Activated CD8-positive, alpha-beta T cell treated with anti-CD3 and anti-CD28 coated beads, Interleukin-2, amount 10 ng/mL, durations not matched to agents 7 days and 5 days (primary cell): ENCODE measurements at regions not wholly inside any gene's neighbourhood (a gene's known extent, or its start where the extent isn't known, plus 50 kb on each side); places are given as distances from the start of the nearest gene placed in this dataset.

Experiments
- ATAC-seq: fragments of 150-1000 bp; cut with Tn5 transposase; one replicate; pipeline ENCODE4 v1.10.0; 2021; ENCODE audit warnings: moderate library complexity
- CTCF ChIA-PET: fragments of 350-600 bp; sonication (Branson Sonifier 250); formaldehyde crosslinking; loops from one replicate; lab custom pipeline; 2021; ENCODE audit warnings: antibody characterized with exemption; lab: Charles Lee
- POLR2A ChIA-PET: fragments of 350-600 bp; sonication (Branson Sonifier 250); formaldehyde crosslinking; loops from one replicate; lab custom pipeline; 2021; ENCODE audit warnings: antibody characterized with exemption; lab: Charles Lee
- DNase-seq: peaks from one replicate; pipeline ENCODE4 v3.0.0-alpha.2; 2020
- H3K27ac Mint-ChIP-seq: one replicate; pipeline ENCODE4 v1.8.0; 2021; ENCODE audit warnings: mild to moderate bottlenecking, mixed read lengths
- H3K27me3 Mint-ChIP-seq: one replicate; pipeline ENCODE4 v1.8.0; 2021; ENCODE audit warnings: low read depth, mixed read lengths
- H3K36me3 Mint-ChIP-seq: one replicate; pipeline ENCODE4 v1.8.0; 2021; ENCODE audit warnings: low read depth, mixed read lengths
- H3K4me1 Mint-ChIP-seq: one replicate; pipeline ENCODE4 v1.8.0; 2021; ENCODE audit warnings: low read depth, mixed read lengths
- H3K4me3 Mint-ChIP-seq: one replicate; pipeline ENCODE4 v1.8.0; 2021; ENCODE audit warnings: mild to moderate bottlenecking, mixed read lengths
- H3K9me3 Mint-ChIP-seq: one replicate; pipeline ENCODE4 v1.8.0; 2022; ENCODE audit warnings: mixed read lengths; ENCODE audit not compliant: insufficient read depth

DNA sequence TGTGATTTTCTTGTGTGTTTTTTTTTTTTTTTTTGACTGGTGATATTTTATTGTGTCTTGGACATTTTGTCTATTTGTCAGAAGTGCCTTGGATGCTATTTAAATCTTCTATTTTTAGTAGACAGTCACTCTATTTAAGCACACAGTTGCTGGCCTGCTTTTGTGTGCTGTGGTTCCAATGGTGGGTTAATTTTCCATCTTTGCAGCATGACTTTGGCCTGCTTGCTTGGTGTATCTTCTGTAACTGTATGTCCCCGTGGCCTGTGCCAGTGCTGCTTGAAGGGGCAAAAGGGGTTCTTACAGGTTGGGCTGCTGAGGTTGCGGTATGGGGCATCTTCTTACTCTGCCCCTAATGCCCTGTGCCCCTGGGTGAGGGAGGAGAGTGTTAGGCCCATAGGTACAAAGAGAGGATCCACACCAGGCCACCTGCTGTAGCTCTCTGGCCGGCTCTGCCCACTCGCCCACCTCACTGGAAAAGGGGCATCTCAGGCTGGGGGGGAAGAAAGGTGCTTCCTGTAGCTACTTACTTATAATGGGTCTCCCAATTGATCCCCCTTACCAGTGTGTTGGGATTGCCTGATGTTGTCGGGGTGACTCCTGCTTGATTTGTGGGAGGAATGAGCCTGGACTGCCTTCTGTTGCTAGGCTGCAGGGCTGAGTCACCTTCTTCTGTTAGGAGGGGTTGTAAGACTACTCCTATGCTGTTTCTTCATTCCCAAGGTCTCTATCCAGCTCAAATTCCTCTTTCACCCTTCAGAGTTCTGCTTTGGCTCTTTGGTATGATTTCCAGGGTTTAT is 490.0 kb upstream of the HS6ST1 start:
- no peak for ATAC-seq
- H3K9me3 Mint-ChIP-seq, result peaks cover 4% of the 10 kb centered on the region
- ChIA-PET CTCF (no interaction called here), POLR2A (no interaction called here)
- no peak overlapping the region for H3K4me3 Mint-ChIP-seq
- no peaks in the 10 kb centered on the region for H3K4me1 Mint-ChIP-seq
- H3K36me3 Mint-ChIP-seq, result no peaks in the 10 kb centered on the region
- peaks cover 7% of the 10 kb centered on the region for H3K27me3 Mint-ChIP-seq
- DNase-seq, result no peak
- no peak overlapping the region for H3K27ac Mint-ChIP-seq

- H3K9me3 Mint-ChIP-seq, result peaks cover 4% of the 10 kb centered on the region
- ATAC-seq (no peak), DNase-seq (no peak)
- no peaks in the 10 kb centered on the region for H3K4me1 Mint-ChIP-seq
- no peaks in the 10 kb centered on the region for H3K36me3 Mint-ChIP-seq
- POLR2A ChIA-PET, result no interaction called here
- peaks cover 5% of the 10 kb centered on the region for H3K27me3 Mint-ChIP-seq
- no peak overlapping the region for H3K27ac Mint-ChIP-seq
- CTCF ChIA-PET, result no interaction called here
- H3K4me3 Mint-ChIP-seq, result no peak overlapping the region
These were observed 490.6 kb upstream of the HS6ST1 start for GRCh38 chr2:128809259-128809636.

GRCh38 chr2:128809880-128810279 is 491.2 kb upstream of the HS6ST1 start:
- peaks cover 4% of the 10 kb centered on the region for H3K9me3 Mint-ChIP-seq

DNA sequence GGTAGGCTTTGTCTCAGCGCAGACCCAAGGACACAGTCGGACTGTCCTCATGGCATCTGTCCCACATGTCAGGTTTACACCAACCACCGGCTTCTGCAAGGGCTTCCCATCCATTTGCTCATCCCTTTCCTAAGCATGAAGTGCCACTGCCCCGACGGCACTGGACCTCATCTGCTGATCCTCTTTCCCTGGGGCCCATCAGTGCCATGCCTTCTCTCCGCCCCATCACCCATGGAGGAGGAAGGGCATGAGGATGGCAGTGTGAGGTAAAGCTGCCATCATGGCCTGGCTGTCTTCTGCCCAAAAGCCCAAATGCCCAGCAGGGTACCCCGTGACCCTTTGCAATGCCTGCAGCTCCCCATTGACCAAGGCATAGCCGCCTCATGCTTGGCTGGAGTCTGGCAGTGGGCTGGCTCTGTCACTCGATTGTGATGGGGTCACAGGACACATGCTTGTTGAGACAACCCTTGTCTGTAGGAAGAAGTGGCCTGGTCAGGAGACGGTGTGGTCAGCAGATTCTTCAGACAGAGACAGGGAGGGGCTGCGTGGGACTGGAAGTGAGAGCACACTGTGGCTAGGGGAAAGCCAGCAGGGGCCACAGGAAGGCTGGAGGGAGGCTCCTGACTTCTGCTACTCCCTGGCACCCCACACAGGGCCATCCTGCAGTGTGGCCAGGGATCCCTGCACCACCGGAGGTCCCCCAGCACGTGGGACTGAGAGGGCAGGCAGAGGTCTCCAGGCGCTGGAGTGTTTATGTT is 493.7 kb upstream of the HS6ST1 start:
- CTCF ChIA-PET, result no interaction called here
- POLR2A ChIA-PET, result no interaction called here
- H3K36me3 Mint-ChIP-seq, result no peaks in the 10 kb centered on the region
- no peak overlapping the region for H3K27ac Mint-ChIP-seq
- H3K27me3 Mint-ChIP-seq, result no peaks in the 10 kb centered on the region
- no peak overlapping the region for H3K4me3 Mint-ChIP-seq
- DNase-seq, result no peak
- ATAC-seq, result no peak
- H3K4me1 Mint-ChIP-seq, result no peaks in the 10 kb centered on the region
- peaks cover 4% of the 10 kb centered on the region for H3K9me3 Mint-ChIP-seq

More at GRCh38 chr2:128809880-128810279, 491.2 kb upstream of the HS6ST1 start:
- no peak for ATAC-seq
- Mint-ChIP-seq H3K27me3 (peaks cover 4% of the 10 kb centered on the region), H3K36me3 (no peaks in the 10 kb centered on the region), H3K4me3 (no peak overlapping the region), H3K27ac (no peak overlapping the region), H3K4me1 (no peaks in the 10 kb centered on the region)
- ChIA-PET CTCF (no interaction called here), POLR2A (no interaction called here)
- DNase-seq, result no peak

DNA sequence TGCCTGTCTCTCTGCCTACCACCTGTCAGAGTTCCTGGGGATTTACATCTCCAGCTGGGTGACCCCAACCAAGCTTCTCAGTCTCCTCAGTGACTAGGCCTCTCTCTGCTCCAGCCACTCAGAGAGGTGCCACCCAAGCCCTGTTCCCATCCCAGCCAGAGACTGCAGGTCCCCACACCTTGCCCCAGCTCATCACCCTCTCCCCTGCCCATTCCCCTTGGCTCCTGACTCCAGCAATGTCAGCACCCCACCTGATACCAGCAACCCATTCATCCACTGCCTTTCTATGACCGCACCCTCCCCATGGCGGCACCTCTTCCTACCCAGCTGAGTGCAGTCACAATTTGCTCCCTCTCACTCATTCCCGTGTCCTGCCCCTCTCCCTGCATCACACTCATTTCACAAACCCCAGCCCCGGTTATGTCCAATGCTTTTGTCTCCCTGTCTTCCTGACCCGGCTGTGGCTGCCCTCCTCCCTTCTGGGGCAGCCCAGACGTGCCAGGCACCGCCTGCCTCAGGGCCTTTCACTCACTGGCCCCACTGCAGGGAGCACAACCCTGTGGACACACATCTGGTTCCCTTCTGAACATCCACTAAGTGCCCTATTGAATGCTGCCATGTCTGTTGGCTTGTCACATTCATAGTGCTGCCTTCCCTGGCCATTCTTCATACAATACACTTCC is 494.8 kb upstream of the HS6ST1 start:
- H3K36me3 Mint-ChIP-seq, result no peaks in the 10 kb centered on the region

DNA sequence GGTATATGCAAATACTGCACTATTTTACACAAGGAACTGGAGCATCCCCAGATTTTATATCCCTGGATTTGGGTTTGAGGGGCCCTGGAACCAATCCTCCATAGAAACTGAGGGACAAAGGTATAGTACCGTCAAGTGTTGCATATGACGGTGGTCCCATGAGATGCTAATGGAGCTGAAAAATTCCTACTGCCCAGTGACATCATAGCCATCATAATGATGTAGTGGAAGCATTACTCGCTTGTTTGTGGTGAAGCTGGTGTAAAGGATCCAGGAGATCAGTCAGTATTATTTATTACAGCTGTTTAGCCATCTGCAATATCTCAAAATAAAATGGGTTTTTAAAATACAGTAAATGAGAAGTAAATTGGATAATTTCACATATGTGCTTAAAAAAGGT is 496.6 kb upstream of the HS6ST1 start:
- POLR2A ChIA-PET, result no interaction called here
- Mint-ChIP-seq H3K27me3 (no peaks in the 10 kb centered on the region), H3K4me3 (no peak overlapping the region), H3K36me3 (no peaks in the 10 kb centered on the region), H3K9me3 (no peaks in the 10 kb centered on the region), H3K27ac (no peak overlapping the region), H3K4me1 (no peaks in the 10 kb centered on the region)
- CTCF ChIA-PET, result no interaction called here
- no peak for DNase-seq
- ATAC-seq, result no peak

More for the DNA sequence above, 494.8 kb upstream of the HS6ST1 start:
- ChIA-PET POLR2A (no interaction called here), CTCF (no interaction called here)
- Mint-ChIP-seq H3K4me3 (no peak overlapping the region), H3K4me1 (no peaks in the 10 kb centered on the region), H3K9me3 (peaks cover 4% of the 10 kb centered on the region), H3K27ac (no peak overlapping the region), H3K27me3 (no peaks in the 10 kb centered on the region)
- ATAC-seq, result no peak
- no peak for DNase-seq

DNA sequence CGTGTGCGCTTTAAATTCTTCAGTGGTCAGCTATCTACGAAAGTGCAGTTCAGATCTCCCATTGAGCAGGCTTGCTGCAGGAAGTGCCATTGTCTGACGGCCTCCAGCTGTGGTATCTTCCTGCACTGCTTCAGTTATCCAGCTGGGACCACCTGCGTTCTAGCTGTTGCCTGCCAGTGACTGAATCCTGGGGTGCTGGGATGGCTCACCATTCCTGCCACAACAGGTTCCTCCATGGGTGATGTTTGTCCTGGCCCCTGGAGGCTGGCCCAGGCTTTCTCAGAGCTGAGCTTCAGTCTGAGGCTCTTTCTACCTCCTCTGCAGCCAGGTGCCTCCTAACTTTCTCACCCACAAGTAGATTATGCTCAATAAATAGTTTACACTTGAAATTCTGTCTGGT is 498.5 kb upstream of the HS6ST1 start:
- CTCF ChIA-PET, result no interaction called here
- Mint-ChIP-seq H3K36me3 (no peaks in the 10 kb centered on the region), H3K4me1 (no peaks in the 10 kb centered on the region), H3K9me3 (no peaks in the 10 kb centered on the region), H3K4me3 (no peak overlapping the region), H3K27me3 (no peaks in the 10 kb centered on the region), H3K27ac (no peak overlapping the region)
- POLR2A ChIA-PET, result no interaction called here
- DNase-seq, result no peak
- ATAC-seq, result no peak

DNA sequence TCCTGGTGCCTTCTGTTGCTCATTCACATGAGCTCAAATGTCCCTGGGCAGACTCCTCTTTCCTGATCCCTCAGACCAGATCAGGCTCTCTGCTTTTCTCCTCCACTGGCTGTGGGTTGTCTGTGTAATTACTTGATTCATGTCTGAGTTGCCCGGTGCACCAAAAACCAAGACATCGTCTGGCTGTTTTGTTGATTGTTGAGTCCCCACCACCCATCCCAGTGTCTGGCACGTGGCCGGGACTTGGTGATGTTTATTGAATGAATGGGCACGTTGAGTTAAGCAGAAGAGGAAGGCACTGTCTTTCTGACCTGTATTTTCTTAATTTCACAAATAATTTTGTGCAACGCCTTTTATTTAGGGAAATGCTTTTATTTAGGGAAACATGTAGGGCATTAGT is 499.1 kb upstream of the HS6ST1 start:
- CTCF ChIA-PET, result no interaction called here
- H3K4me1 Mint-ChIP-seq, result no peaks in the 10 kb centered on the region
- no peak for DNase-seq
- H3K27ac Mint-ChIP-seq, result no peak overlapping the region
- no peaks in the 10 kb centered on the region for H3K27me3 Mint-ChIP-seq
- no peaks in the 10 kb centered on the region for H3K36me3 Mint-ChIP-seq
- H3K9me3 Mint-ChIP-seq, result no peaks in the 10 kb centered on the region
- ATAC-seq, result no peak
- no peak overlapping the region for H3K4me3 Mint-ChIP-seq
- POLR2A ChIA-PET, result no interaction called here

DNA sequence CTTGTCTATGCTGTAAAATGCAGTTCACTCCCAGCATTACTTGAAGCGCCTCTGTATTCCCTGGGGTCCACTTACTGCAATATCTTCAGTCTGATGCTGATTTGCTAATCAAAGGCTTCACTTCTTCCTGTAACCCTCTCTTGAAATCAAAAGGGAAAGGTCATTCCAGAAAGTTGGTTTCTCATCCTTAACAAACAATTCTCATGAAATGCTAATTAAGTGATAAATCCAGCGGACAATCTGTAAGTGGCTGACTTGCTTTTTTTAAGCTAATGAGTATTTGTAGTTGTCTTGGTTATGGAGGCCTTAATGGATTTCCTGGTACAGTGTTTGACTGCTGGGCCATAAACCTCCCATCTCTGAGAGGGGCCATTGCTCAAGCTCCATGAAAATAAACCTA is 499.6 kb upstream of the HS6ST1 start:
- DNase-seq, result no peak
- ATAC-seq, result no peak
- Mint-ChIP-seq H3K36me3 (no peaks in the 10 kb centered on the region), H3K9me3 (no peaks in the 10 kb centered on the region), H3K27ac (no peak overlapping the region), H3K27me3 (no peaks in the 10 kb centered on the region), H3K4me1 (no peaks in the 10 kb centered on the region), H3K4me3 (no peak overlapping the region)
- POLR2A ChIA-PET, result no interaction called here
- CTCF ChIA-PET, result no interaction called here

DNA sequence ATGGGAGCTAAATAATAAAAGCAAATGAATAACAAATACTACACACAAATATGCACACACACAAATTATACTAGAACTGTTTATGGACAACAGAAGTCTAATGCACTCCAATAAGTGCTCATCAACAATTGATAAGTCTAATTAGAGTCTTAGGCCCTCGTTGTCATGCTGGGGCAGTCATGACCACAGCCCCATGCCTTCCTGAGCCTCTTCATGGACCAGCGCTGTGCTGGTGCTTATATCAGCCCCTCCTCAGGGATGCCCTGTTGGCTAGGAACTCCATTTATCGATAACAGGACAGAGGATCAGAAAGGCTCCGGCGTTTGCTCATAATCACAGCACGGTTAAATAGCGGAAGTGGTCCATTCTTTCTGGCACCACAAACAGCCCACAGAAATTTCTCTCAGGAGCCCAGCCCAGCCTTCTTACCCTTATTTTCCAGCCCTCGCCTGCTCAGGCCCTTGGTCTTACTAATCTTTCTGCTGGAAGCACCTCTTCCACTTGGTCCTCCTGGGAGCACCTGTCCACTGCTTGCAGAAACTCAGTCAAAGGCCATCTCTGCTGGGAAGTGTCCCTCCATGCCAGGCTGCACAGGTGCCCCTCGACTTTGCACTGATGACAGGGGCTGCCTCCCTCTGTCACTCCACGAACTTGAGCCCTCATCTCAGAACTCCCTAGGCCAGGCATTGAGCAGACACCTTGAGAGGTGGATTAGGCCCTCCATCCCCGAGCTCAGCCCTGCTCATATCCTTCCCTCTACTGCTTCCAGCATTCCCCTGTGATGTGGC is 500.2 kb upstream of the HS6ST1 start:
- Mint-ChIP-seq H3K27ac (no peak overlapping the region), H3K4me1 (no peaks in the 10 kb centered on the region), H3K9me3 (no peaks in the 10 kb centered on the region), H3K27me3 (no peaks in the 10 kb centered on the region), H3K36me3 (no peaks in the 10 kb centered on the region), H3K4me3 (no peak overlapping the region)
- CTCF ChIA-PET, result no interaction called here
- POLR2A ChIA-PET, result no interaction called here
- no peak for DNase-seq
- ATAC-seq, result no peak

GRCh38 chr2:128820452-128820851 is 501.8 kb upstream of the HS6ST1 start:
- Mint-ChIP-seq H3K36me3 (no peaks in the 10 kb centered on the region), H3K9me3 (no peaks in the 10 kb centered on the region), H3K4me3 (no peak overlapping the region), H3K27ac (no peak overlapping the region), H3K4me1 (no peaks in the 10 kb centered on the region), H3K27me3 (no peaks in the 10 kb centered on the region)
- no peak for DNase-seq
- no peak for ATAC-seq
- CTCF ChIA-PET, result no interaction called here
- POLR2A ChIA-PET, result no interaction called here
